ENCODE measurements at regions not wholly inside any gene's neighbourhood (a gene's known extent, or its start where the extent isn't known, plus 50 kb on each side); places are given as distances from the start of the nearest gene placed in this dataset.

- TF ChIP-seq CTCF (IDR thresholded peaks at IDR 0.05; ENCODE audit: low read depth, low read length, poor library complexity, severe bottlenecking), result no peak
- TF ChIP-seq EZH2phosphoT487 (IDR thresholded peaks at IDR 0.05; ENCODE audit: borderline replicate concordance, low read length), result no peak
Measured at GRCh38 chrX:1009771-1010170, 202.7 kb downstream of the CRLF2 start.

Measured in DOHH2 (cell line).